GM12865 (cell line): ENCODE measurements at regions not wholly inside any gene's neighbourhood (a gene's known extent, or its start where the extent isn't known, plus 50 kb on each side); places are given as distances from the start of the nearest gene placed in this dataset.

Source experiments
- DNase-seq: peaks from one replicate; pipeline ENCODE4 v3.0.0; 2010; ENCODE audit warnings: low read depth
- H3K4me3 ChIP-seq: 2 replicates; pipeline ENCODE4 v1.5.1; 2011; ENCODE audit warnings: mild to moderate bottlenecking, low read depth, low read length, control low read depth
- TF ChIP-seq, protein P1 (sequence below): IDR thresholded peaks from 2 replicates; pipeline ENCODE4 v1.5.1; 2011; ENCODE audit warnings: low read length, control low read depth, low read depth, inconsistent platforms; ENCODE audit not compliant: insufficient read depth; ENCODE audit errors: missing control alignments

DNA sequence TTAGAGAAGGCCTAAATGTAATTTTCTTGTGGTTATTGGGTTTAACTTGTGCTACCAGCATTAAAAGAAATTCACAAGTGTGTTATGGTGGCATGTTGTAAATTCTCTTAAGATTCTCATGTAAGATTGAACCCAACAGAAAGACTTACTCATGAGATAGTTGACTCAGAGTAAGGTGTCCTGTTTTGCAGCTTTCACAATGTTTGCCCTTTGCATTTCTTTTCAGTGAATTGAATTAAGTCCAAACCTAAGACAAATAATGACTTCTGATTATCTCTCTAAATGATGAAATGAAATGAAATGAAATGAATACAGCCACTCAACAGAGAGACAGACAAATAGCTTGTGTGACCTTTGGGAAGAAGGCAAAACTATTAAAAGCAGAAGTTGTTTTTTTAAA, 1696.9 kb upstream of the WWC1 start:
- H3K4me3 ChIP-seq = no peak overlapping the region
- DNase-seq = no peak
- TF ChIP-seq, protein P1, sequence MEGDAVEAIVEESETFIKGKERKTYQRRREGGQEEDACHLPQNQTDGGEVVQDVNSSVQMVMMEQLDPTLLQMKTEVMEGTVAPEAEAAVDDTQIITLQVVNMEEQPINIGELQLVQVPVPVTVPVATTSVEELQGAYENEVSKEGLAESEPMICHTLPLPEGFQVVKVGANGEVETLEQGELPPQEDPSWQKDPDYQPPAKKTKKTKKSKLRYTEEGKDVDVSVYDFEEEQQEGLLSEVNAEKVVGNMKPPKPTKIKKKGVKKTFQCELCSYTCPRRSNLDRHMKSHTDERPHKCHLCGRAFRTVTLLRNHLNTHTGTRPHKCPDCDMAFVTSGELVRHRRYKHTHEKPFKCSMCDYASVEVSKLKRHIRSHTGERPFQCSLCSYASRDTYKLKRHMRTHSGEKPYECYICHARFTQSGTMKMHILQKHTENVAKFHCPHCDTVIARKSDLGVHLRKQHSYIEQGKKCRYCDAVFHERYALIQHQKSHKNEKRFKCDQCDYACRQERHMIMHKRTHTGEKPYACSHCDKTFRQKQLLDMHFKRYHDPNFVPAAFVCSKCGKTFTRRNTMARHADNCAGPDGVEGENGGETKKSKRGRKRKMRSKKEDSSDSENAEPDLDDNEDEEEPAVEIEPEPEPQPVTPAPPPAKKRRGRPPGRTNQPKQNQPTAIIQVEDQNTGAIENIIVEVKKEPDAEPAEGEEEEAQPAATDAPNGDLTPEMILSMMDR = no peak

DNA sequence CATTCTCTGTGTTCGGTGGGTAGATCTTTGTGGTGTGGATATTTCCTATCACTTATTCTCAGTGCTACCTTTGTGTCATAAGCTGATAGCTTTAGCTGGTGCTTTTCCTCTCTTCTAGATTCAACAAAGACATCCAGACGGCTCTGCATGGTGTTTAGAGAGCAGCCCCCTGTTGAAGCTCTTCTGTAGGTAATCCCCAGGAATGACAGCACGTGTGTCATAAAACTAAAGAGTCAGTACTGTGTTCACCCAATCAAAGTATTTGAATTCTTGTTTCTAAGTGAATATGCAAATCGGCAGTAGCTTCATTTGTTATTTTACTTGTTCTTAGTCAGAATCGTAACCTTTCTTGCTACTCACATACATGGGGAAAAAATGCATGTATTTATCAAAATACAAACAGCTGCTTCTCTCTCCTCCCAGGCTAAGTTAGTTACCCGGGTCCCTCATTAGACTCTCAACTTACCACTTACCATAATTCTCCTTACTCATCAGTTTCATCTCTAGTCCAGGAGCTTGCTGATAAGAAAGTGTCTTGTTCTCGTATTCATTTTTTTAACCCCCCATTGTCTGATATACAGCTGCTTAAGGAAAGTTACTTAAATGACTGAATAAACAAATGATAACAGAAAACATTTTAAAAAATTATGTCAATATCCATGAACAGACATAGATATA, 1696.0 kb upstream of the WWC1 start:
- TF ChIP-seq, protein P1 = no peak
- no peak for DNase-seq
- no peak overlapping the region for H3K4me3 ChIP-seq

DNA sequence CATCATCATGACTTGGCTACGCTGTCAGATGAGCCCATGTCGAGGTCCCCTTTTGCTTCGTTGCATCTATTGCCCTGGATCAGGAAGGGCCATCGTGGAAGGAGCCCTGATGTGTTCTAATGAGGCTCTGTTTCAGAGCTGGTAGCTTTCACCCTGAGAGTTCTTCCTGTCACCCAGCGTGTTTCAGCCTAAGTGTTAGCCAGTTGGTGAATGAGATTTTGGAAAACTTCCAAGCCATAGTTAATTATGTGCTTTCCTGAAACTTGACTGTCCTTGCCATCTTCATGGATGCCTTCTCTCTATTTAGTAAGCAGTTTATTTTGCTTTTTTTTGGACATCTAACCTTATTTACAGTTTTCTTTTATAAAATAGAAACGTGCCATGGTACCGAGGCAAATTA, 1695.4 kb upstream of the WWC1 start:
- no peak overlapping the region for H3K4me3 ChIP-seq
- TF ChIP-seq, protein P1 = no peak
- DNase-seq = no peak

DNA sequence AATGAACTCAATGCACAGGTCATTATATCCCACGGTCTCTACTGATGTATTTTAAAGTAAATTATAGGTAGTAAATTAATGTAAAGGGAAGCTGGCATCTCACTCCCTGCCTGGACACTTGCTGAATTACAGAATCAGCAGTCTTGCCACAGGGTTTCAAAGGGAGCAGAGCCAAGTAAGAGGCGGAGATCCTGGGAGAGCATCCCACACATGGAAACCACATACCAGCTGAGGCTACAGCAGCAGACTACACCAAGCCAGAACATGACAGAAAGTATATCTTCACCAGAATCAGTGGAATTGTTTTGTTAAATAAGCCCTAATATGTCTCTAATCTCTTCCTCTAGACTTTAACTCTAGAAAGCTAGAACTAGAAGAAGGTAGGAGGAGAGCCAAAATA, 1689.2 kb upstream of the WWC1 start:
- TF ChIP-seq, protein P1 = no peak
- no peak overlapping the region for H3K4me3 ChIP-seq
- no peak for DNase-seq

DNA sequence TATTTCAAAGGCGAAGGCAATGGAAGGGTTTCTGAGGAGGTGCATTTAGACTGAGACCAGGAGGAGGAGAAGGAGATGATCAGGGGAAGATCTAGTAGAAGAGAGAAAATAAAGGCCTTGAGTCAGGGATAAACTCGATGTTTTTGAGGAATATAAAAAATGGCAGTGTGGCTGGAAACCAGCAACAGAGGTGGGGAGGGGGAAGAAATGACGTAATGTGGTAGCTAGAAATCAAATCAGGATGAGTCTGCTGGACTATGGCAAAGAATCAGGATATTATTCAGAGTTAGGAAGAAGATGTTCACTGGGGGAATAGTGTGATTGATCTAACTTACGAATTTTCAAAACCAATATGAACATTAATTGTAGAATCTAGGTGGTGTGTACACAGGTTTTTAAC, 1673.9 kb upstream of the WWC1 start:
- no peak for DNase-seq
- H3K4me3 ChIP-seq = no peak overlapping the region
- TF ChIP-seq, protein P1 = no peak

DNA sequence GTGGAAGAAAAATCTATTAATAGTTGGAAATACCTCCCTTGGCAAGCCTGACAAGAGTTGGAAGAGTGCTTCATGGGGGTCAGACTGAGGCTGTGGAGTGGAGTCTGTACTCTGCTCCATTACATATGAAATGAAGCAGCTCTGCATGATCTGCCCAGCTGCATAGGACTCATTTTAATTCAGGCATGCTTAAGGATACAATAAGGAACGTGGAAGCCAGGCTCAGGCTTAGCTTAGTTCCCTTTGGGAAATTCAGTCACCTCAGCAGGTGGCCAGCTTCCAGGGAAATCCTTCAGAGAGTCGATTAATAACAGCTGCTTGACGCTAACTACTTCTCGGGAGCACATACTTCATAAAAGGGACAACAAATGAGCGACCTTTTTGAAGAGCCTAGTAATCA, 1672.9 kb upstream of the WWC1 start:
- TF ChIP-seq, protein P1 = no peak
- no peak for DNase-seq
- H3K4me3 ChIP-seq = no peak overlapping the region

DNA sequence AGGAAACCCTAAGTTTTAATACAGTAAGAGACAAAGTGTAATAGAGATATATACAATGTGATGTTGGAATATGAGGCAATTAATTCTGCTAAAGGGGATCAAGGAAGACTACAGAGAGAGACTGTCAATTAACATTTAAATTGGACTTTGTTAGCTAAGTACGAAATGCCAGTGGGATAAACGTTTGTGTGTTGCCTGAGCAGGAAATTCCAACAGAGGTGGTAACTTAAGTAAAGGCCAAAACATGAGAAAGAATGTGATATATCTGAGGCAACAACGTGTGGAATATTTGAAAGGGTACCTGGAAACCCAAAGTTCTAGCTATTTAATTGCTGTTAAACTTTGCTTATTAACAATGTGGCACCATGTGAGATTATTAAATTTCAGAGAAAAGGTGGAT, 1666.9 kb upstream of the WWC1 start:
- DNase-seq = no peak
- no peak overlapping the region for H3K4me3 ChIP-seq
- TF ChIP-seq, protein P1 = no peak
